SK-N-SH (cell line): ENCODE measurements at regions not wholly inside any gene's neighbourhood (a gene's known extent, or its start where the extent isn't known, plus 50 kb on each side); places are given as distances from the start of the nearest gene placed in this dataset.
"Not testable (repeated sequence)": the region's sequence is repeated elsewhere in the genome, so short reads cannot be mapped to it uniquely, and the experiment has no call there.

Experiments
- CHD2 ChIP-seq: fragments of 150-350 bp; IDR thresholded peaks from 2 replicates; pipeline ENCODE4 v1.6.1; 2018; ENCODE audit warnings: low read length; ENCODE audit not compliant: partially characterized antibody
- CTCF ChIP-seq: fragments of 200-600 bp; sonication (generic); IDR thresholded peaks from 2 replicates; pipeline ENCODE4 v1.6.1; 2017; ENCODE audit warnings: antibody characterized with exemption, mild to moderate bottlenecking, moderate library complexity
- EP300 ChIP-seq, 2 experiments: IDR thresholded peaks; 2 replicates each; pipeline versions ENCODE4 v1.4.0 to v1.6.1; 2012; ENCODE audit warnings: borderline replicate concordance in 1 of 2, low read depth in 1 of 2, low read length in 1 of 2
- FOXM1 ChIP-seq: IDR thresholded peaks from 2 replicates; pipeline ENCODE4 v1.4.0; 2012; ENCODE audit warnings: low read depth, mild to moderate bottlenecking
- GATA2 ChIP-seq: sonication (generic); formaldehyde crosslinking; IDR thresholded peaks from 2 replicates; pipeline ENCODE4 v1.5.0; 2020; ENCODE audit warnings: mild to moderate bottlenecking, missing genetic modification reagents
- MEF2A ChIP-seq: IDR thresholded peaks from 2 replicates; pipeline ENCODE4 v1.4.0; 2012; ENCODE audit warnings: low read depth, borderline replicate concordance
- MXI1 ChIP-seq: IDR thresholded peaks from 2 replicates; pipeline ENCODE4 v1.6.1; 2012; ENCODE audit warnings: mild to moderate bottlenecking, low read depth, low read length, improper control_type of control experiment
- NRF1 ChIP-seq: IDR thresholded peaks from 2 replicates; pipeline ENCODE4 v1.6.1; 2012; ENCODE audit warnings: low read depth, mild to moderate bottlenecking, low read length
- RCOR1 ChIP-seq: fragments of 150-350 bp; IDR thresholded peaks from 2 replicates; pipeline ENCODE4 v1.6.1; 2017; ENCODE audit warnings: antibody characterized with exemption, low read length
- REST ChIP-seq: IDR thresholded peaks from 2 replicates; pipeline ENCODE4 v1.6.1; 2012; ENCODE audit warnings: mild to moderate bottlenecking, low read depth, low read length, moderate library complexity
- TAF1 ChIP-seq: IDR thresholded peaks from 2 replicates; pipeline ENCODE4 v1.6.1; 2012; ENCODE audit warnings: low read depth, mild to moderate bottlenecking, low read length, moderate library complexity, borderline replicate concordance
- TF ChIP-seq, protein P1 (sequence below): fragments of 150-350 bp; IDR thresholded peaks from 2 replicates; pipeline ENCODE4 v1.6.1; 2017; ENCODE audit warnings: antibody characterized with exemption, low read length, low read depth, borderline replicate concordance

GRCh38 chr5:34101567-34101966, 58.6 kb upstream of the C1QTNF3 start:
- TF ChIP-seq, protein P1, sequence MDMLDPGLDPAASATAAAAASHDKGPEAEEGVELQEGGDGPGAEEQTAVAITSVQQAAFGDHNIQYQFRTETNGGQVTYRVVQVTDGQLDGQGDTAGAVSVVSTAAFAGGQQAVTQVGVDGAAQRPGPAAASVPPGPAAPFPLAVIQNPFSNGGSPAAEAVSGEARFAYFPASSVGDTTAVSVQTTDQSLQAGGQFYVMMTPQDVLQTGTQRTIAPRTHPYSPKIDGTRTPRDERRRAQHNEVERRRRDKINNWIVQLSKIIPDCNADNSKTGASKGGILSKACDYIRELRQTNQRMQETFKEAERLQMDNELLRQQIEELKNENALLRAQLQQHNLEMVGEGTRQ, result not testable (repeated sequence)
- not testable (repeated sequence) for TF ChIP-seq CTCF; FOXM1; REST; MXI1; EP300 (IDR thresholded peaks at IDR 0.05; ENCODE audit: borderline replicate concordance in 1 of 2, low read depth in 1 of 2, low read length in 1 of 2); CHD2; GATA2 (CRISPR knock-in tag); TAF1; NRF1; MEF2A; RCOR1
